Neural crest cell (in vitro differentiated cells): ENCODE measurements at regions not wholly inside any gene's neighbourhood (a gene's known extent, or its start where the extent isn't known, plus 50 kb on each side); places are given as distances from the start of the nearest gene placed in this dataset.

Experiments
- DNase-seq: peaks from one replicate; pipeline ENCODE4 v3.0.0; 2021; ENCODE audit warnings: low read depth, mixed read lengths, low spot score
- H3K27ac Mint-ChIP-seq: one replicate; pipeline ENCODE4 v1.8.0; 2021; ENCODE audit warnings: mild to moderate bottlenecking, mixed read lengths; ENCODE audit not compliant: unreplicated experiment
- H3K27me3 Mint-ChIP-seq: 2 replicates; pipeline ENCODE4 v1.8.0; 2021; ENCODE audit warnings: low read depth, mild to moderate bottlenecking, mixed read lengths
- H3K36me3 Mint-ChIP-seq: 2 replicates; pipeline ENCODE4 v1.8.0; 2021; ENCODE audit warnings: low read depth, mild to moderate bottlenecking, mixed read lengths
- H3K4me1 Mint-ChIP-seq: 2 replicates; pipeline ENCODE4 v1.8.0; 2021; ENCODE audit warnings: mixed read lengths
- H3K4me3 Mint-ChIP-seq: one replicate; pipeline ENCODE4 v1.8.0; 2021; ENCODE audit warnings: mild to moderate bottlenecking, mixed read lengths
- H3K9me3 Mint-ChIP-seq: 2 replicates; pipeline ENCODE4 v1.8.0; 2021; ENCODE audit warnings: mixed read lengths
- TF ChIP-seq, protein P1 (sequence below): fragments of 200-600 bp; sonication (generic); conservative IDR thresholded peaks from 2 replicates; pipeline ENCODE4 v1.5.0; 2021; ENCODE audit warnings: antibody characterized with exemption, mild to moderate bottlenecking

DNA sequence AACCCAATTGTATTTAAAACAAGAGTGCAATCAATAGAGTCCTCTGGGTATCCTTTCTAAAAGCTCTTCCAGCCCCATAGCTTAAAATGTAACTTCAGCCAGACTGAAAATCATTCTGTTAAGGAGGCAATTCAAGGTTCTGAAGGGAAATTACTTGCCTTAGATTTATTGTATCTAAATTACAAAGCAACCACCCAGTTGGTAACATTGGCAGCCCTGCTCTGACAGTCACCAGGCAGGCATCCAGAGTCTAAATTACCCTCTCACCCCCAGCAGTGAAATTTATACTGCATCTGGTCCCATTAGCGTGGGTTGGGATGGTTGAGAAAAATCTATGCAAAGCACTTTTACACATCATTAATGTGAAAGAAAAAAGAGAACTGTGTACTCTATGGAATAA, 514.7 kb downstream of the MTRR start:
- Mint-ChIP-seq H3K4me1 (peaks cover 7% of the 10 kb centered on the region), H3K27ac (no peak overlapping the region), H3K36me3 (no peaks in the 10 kb centered on the region), H3K4me3 (no peak overlapping the region), H3K27me3 (no peaks in the 10 kb centered on the region), H3K9me3 (peaks cover 3% of the 10 kb centered on the region)
- TF ChIP-seq, protein P1, sequence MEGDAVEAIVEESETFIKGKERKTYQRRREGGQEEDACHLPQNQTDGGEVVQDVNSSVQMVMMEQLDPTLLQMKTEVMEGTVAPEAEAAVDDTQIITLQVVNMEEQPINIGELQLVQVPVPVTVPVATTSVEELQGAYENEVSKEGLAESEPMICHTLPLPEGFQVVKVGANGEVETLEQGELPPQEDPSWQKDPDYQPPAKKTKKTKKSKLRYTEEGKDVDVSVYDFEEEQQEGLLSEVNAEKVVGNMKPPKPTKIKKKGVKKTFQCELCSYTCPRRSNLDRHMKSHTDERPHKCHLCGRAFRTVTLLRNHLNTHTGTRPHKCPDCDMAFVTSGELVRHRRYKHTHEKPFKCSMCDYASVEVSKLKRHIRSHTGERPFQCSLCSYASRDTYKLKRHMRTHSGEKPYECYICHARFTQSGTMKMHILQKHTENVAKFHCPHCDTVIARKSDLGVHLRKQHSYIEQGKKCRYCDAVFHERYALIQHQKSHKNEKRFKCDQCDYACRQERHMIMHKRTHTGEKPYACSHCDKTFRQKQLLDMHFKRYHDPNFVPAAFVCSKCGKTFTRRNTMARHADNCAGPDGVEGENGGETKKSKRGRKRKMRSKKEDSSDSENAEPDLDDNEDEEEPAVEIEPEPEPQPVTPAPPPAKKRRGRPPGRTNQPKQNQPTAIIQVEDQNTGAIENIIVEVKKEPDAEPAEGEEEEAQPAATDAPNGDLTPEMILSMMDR: no peak
- DNase-seq: no peak

DNA sequence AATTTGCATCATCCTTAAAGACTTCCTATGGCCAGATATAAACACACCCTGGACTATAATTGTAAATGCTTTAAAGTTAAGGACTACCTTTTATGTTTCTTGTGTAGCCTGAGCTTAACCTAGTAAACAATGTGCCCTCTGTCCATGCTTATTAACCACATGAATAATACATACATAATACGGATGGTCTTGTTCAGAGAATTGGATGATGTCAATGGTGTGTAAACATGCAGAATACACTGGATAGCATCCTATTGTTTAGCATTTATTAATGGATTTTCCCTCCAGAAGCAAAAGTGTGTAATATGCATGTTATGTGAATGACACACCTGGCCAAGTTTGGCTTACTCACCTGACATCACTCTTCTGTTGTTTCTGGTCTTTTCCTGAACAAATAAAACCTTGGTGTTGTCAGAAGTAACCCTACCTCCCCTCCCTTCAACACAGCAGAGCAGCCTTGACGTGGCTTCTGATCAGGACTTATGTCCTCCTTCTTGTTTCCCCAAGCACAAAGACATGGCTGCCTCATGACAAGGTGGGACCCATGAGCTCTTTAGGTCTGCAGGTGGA, 517.9 kb downstream of the MTRR start:
- Mint-ChIP-seq H3K9me3 (peaks cover 2% of the 10 kb centered on the region), H3K36me3 (no peaks in the 10 kb centered on the region), H3K27ac (no peak overlapping the region), H3K27me3 (no peaks in the 10 kb centered on the region), H3K4me1 (no peaks in the 10 kb centered on the region), H3K4me3 (no peak overlapping the region)
- DNase-seq: no peak
- TF ChIP-seq, protein P1: no peak

DNA sequence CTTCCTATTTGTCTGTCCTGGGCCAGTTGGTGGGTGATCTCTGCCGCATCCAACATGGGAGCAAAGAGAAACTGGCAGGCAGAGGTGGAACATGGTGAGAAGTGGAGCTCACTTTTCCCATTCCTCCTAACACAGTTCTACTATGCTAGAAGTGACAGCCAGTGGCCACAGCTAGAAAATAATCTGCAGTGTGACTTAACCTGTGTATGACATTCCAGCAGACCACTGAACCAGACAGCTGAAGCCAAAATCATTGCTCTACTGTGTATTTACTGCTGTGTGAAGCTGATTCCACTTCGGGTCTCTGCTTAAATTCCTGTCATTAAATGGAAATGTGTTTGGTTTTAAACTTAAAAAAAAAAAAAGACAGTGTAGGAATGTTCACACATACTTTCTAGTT, 523.0 kb downstream of the MTRR start:
- DNase-seq: no peak
- peaks cover 2% of the 10 kb centered on the region for H3K9me3 Mint-ChIP-seq
- H3K4me1 Mint-ChIP-seq: no peaks in the 10 kb centered on the region
- TF ChIP-seq, protein P1: no peak
- no peaks in the 10 kb centered on the region for H3K27me3 Mint-ChIP-seq
- no peak overlapping the region for H3K4me3 Mint-ChIP-seq
- H3K27ac Mint-ChIP-seq: no peak overlapping the region
- H3K36me3 Mint-ChIP-seq: no peaks in the 10 kb centered on the region

DNA sequence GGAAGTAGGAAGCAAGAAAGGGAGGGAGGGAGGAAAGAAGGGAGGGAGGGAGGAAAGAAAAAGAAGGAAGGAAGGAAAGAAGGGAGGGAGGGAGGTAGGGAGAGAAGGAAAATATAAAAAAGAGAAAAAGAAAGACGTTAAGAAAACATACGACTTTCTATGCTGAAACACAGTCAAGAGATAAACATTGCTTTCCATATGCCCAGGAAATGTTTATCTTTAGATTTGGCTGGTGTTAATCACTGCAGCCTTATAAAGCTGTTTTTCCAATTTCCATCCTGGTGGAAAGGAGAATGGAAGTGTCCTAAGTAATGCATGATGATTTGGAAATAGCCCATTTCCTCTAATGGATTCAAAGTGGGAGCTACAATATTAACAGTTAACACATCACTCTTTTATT, 524.3 kb downstream of the MTRR start:
- H3K27ac Mint-ChIP-seq: no peak overlapping the region
- TF ChIP-seq, protein P1: no peak
- no peaks in the 10 kb centered on the region for H3K36me3 Mint-ChIP-seq

DNA sequence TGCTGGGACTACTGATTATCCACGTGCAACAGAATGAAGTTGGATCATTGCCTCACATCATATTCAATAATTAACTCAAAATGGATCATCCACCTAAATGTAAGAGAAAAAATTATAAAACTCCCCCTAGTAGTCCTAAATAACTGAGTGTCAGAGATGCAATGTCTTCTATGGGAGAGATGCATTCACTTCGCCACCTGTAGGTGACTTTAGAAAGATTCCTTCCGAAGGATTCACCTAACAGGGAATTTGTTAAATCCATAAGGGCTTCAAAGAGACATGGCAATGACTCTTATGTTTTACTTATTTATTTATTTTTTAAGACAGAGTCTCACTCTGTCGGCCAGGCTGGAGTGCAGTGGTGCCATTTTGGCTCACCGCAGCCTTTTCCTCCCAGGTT, 526.0 kb downstream of the MTRR start:
- Mint-ChIP-seq H3K27me3 (no peaks in the 10 kb centered on the region), H3K4me3 (no peak overlapping the region), H3K27ac (no peak overlapping the region), H3K36me3 (no peaks in the 10 kb centered on the region), H3K4me1 (no peaks in the 10 kb centered on the region), H3K9me3 (no peaks in the 10 kb centered on the region)
- no peak for DNase-seq
- TF ChIP-seq, protein P1: peak; percentile 22

More for the DNA sequence above, 524.3 kb downstream of the MTRR start:
- Mint-ChIP-seq H3K4me3 (no peak overlapping the region), H3K27me3 (no peaks in the 10 kb centered on the region), H3K4me1 (no peaks in the 10 kb centered on the region), H3K9me3 (peaks cover 2% of the 10 kb centered on the region)
- no peak for DNase-seq
